SU-DHL-6 (cell line): ENCODE measurements at regions not wholly inside any gene's neighbourhood (a gene's known extent, or its start where the extent isn't known, plus 50 kb on each side); places are given as distances from the start of the nearest gene placed in this dataset.

Experiments used
- EZH2phosphoT487 ChIP-seq: fragments of 200-600 bp; sonication (generic), shearing (Covaris generic); conservative IDR thresholded peaks from 2 replicates; pipeline ENCODE4 v1.6.1; 2018; ENCODE audit warnings: mild to moderate bottlenecking, antibody characterized with exemption, low read length, moderate library complexity, mixed read lengths
- TF ChIP-seq, protein P1 (sequence below): fragments of 200-600 bp; sonication (generic); IDR thresholded peaks from one replicate; pipeline ENCODE4 v1.5.1; 2017; ENCODE audit warnings: antibody characterized with exemption, mild to moderate bottlenecking, low read length, moderate library complexity; ENCODE audit not compliant: insufficient read depth, poor library complexity, severe bottlenecking

DNA sequence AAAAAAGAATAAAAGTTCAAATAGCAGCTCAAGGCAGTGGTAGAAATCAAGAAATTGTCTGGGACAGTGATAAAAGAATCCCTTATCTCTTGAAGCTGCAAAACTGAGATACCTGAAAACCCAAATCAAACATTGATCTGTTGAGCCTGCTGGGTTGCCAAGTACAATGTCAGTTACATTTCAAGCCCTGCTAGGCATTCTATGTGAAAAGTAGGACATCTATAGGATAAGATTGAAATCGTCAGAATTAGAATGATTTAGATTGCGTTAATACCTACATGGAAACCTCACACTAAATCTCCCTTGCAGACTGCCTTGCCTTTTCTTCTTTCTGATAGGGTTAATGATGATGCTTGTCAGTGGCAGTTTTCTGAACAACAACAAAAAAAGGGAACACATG, 1684.4 kb upstream of the B3GALT2 start:
- TF ChIP-seq, protein P1, sequence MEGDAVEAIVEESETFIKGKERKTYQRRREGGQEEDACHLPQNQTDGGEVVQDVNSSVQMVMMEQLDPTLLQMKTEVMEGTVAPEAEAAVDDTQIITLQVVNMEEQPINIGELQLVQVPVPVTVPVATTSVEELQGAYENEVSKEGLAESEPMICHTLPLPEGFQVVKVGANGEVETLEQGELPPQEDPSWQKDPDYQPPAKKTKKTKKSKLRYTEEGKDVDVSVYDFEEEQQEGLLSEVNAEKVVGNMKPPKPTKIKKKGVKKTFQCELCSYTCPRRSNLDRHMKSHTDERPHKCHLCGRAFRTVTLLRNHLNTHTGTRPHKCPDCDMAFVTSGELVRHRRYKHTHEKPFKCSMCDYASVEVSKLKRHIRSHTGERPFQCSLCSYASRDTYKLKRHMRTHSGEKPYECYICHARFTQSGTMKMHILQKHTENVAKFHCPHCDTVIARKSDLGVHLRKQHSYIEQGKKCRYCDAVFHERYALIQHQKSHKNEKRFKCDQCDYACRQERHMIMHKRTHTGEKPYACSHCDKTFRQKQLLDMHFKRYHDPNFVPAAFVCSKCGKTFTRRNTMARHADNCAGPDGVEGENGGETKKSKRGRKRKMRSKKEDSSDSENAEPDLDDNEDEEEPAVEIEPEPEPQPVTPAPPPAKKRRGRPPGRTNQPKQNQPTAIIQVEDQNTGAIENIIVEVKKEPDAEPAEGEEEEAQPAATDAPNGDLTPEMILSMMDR: no peak
- TF ChIP-seq EZH2phosphoT487: no peak
